ENCODE measurements at regions not wholly inside any gene's neighbourhood (a gene's known extent, or its start where the extent isn't known, plus 50 kb on each side); places are given as distances from the start of the nearest gene placed in this dataset.

DNA sequence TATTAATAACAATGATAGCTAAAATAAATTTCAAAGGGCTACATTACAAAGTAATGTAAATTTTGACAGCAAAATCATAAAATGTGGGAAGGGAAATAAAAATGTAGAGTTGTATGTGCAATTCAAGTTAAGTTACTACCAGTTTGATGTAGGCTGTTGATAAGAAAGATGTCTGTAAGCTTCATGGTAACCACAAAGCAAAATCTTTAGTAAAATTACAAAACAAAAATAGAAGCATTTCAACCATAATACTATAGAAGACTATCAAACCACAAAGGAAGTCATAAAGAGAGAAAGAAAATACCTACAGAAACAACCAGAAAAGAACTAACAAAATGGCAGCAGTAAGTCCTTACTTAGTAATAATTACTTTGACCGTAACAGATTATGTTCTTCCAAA lies 99.1 kb downstream of the C7orf25 start:
- Mint-ChIP-seq H3K9me3 (ENCODE audit: unreplicated experiment) (no peaks in the 10 kb centered on the region), H3K27ac (ENCODE audit: unreplicated experiment) (no peak overlapping the region), H3K4me1 (ENCODE audit: low read depth, unreplicated experiment) (no peaks in the 10 kb centered on the region), H3K27me3 (ENCODE audit: unreplicated experiment) (no peaks in the 10 kb centered on the region), H3K36me3 (ENCODE audit: unreplicated experiment) (no peaks in the 10 kb centered on the region), H3K4me3 (ENCODE audit: unreplicated experiment) (no peak overlapping the region)
- TF ChIP-seq, protein P1, sequence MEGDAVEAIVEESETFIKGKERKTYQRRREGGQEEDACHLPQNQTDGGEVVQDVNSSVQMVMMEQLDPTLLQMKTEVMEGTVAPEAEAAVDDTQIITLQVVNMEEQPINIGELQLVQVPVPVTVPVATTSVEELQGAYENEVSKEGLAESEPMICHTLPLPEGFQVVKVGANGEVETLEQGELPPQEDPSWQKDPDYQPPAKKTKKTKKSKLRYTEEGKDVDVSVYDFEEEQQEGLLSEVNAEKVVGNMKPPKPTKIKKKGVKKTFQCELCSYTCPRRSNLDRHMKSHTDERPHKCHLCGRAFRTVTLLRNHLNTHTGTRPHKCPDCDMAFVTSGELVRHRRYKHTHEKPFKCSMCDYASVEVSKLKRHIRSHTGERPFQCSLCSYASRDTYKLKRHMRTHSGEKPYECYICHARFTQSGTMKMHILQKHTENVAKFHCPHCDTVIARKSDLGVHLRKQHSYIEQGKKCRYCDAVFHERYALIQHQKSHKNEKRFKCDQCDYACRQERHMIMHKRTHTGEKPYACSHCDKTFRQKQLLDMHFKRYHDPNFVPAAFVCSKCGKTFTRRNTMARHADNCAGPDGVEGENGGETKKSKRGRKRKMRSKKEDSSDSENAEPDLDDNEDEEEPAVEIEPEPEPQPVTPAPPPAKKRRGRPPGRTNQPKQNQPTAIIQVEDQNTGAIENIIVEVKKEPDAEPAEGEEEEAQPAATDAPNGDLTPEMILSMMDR (IDR thresholded peaks at IDR 0.05; ENCODE audit: partially characterized antibody, unreplicated experiment), result no peak
- no peak for DNase-seq

DNA sequence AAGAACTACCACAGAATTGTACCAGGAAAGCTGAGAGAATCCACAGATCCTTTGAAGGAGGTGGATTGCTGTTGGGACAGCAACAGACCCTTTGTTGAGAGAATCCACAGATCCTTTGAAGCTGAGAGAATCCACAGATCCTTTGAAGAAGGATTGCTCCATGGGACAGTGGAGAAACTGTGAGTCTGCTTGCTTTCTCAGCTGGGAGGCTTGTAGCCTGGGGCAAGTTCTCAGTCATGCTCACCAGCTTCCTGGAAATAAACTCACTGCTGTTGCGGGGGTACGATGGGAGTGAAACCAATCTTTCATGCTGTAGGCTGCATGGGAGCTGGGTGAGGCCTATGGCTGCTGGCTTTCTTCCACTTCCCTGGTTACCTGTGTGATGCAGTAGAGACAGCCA lies 106.3 kb downstream of the C7orf25 start:
- peaks cover 3% of the 10 kb centered on the region for H3K9me3 Mint-ChIP-seq (ENCODE audit: unreplicated experiment)
- H3K27ac Mint-ChIP-seq (ENCODE audit: unreplicated experiment), result no peak overlapping the region
- peaks cover 5% of the 10 kb centered on the region for H3K36me3 Mint-ChIP-seq (ENCODE audit: unreplicated experiment)
- TF ChIP-seq, protein P1 (IDR thresholded peaks at IDR 0.05; ENCODE audit: partially characterized antibody, unreplicated experiment), result no peak
- H3K27me3 Mint-ChIP-seq (ENCODE audit: unreplicated experiment), result no peaks in the 10 kb centered on the region
- no peaks in the 10 kb centered on the region for H3K4me1 Mint-ChIP-seq (ENCODE audit: low read depth, unreplicated experiment)
- H3K4me3 Mint-ChIP-seq (ENCODE audit: unreplicated experiment), result no peak overlapping the region
- no peak for DNase-seq

DNA sequence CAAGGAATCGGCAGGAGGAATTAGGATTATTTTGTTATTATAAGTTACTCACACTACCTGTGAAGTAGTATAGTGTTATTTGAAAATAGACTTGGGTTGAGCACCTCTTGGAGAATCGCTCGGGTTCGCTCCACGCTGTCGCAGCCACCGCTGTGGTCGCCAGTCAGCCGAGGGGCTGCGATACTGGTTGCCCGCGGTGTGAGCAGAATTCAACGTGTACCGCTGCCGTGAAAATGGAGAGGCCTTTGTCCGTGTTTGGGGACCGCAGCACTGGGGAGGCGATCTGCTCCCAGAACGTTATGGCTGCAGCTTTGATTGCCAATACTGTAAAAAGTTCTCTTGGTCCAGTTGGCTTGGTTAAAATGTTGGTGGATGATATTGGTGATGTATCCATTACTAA lies 117.2 kb downstream of the C7orf25 start:
- no peak overlapping the region for H3K4me3 Mint-ChIP-seq (ENCODE audit: unreplicated experiment)
- no peaks in the 10 kb centered on the region for H3K27me3 Mint-ChIP-seq (ENCODE audit: unreplicated experiment)
- DNase-seq, result no peak
- H3K9me3 Mint-ChIP-seq (ENCODE audit: unreplicated experiment), result no peaks in the 10 kb centered on the region
- no peaks in the 10 kb centered on the region for H3K36me3 Mint-ChIP-seq (ENCODE audit: unreplicated experiment)
- H3K27ac Mint-ChIP-seq (ENCODE audit: unreplicated experiment), result no peak overlapping the region
- no peaks in the 10 kb centered on the region for H3K4me1 Mint-ChIP-seq (ENCODE audit: low read depth, unreplicated experiment)
- TF ChIP-seq, protein P1 (IDR thresholded peaks at IDR 0.05; ENCODE audit: partially characterized antibody, unreplicated experiment), result no peak

DNA sequence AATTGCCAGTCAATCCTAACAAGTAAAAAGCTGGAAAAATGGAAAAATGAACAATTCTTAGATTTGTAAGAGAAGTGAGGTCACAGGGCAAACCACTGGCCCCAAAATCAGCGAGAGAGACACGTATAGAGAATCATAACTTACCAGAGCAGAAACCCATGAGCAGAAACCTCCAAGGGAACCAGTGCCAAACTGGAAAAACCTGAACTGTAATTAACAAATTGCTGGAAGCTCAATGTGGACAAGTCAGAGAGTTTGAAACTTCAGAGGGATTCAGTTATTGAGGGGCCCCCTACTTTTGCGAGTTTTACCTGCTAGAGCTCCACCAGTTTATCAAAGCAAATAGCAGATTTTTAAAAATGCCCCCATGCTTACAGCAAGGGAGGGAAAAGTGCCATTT lies 119.0 kb downstream of the C7orf25 start:
- Mint-ChIP-seq H3K9me3 (ENCODE audit: unreplicated experiment) (no peaks in the 10 kb centered on the region), H3K27ac (ENCODE audit: unreplicated experiment) (no peak overlapping the region), H3K27me3 (ENCODE audit: unreplicated experiment) (no peaks in the 10 kb centered on the region), H3K4me3 (ENCODE audit: unreplicated experiment) (no peak overlapping the region), H3K36me3 (ENCODE audit: unreplicated experiment) (no peaks in the 10 kb centered on the region), H3K4me1 (ENCODE audit: low read depth, unreplicated experiment) (no peaks in the 10 kb centered on the region)
- TF ChIP-seq, protein P1 (IDR thresholded peaks at IDR 0.05; ENCODE audit: partially characterized antibody, unreplicated experiment), result no peak
- no peak for DNase-seq

DNA sequence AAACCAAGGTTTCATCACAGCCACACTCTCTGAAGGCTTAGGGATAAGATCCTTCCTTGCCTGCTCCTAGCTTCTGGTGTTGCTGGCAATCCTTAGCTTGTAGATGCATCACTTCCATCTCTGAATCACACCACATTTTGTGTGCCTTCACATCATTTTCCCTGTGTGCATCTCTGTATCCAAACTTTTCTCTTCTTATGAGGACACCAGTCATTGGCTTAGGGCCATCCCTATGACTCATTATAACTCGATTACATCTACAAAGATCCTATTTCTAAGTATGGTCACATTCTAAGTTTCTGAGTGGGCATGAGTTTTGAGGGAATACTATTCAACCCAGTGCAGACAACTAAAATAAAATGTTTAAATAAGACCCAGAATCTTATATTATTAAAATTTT lies 121.7 kb downstream of the C7orf25 start:
- H3K27ac Mint-ChIP-seq (ENCODE audit: unreplicated experiment), result no peak overlapping the region
- TF ChIP-seq, protein P1 (IDR thresholded peaks at IDR 0.05; ENCODE audit: partially characterized antibody, unreplicated experiment), result no peak
- H3K27me3 Mint-ChIP-seq (ENCODE audit: unreplicated experiment), result no peaks in the 10 kb centered on the region
- no peaks in the 10 kb centered on the region for H3K9me3 Mint-ChIP-seq (ENCODE audit: unreplicated experiment)
- no peak for DNase-seq
- H3K36me3 Mint-ChIP-seq (ENCODE audit: unreplicated experiment), result no peaks in the 10 kb centered on the region
- H3K4me3 Mint-ChIP-seq (ENCODE audit: unreplicated experiment), result no peak overlapping the region
- no peaks in the 10 kb centered on the region for H3K4me1 Mint-ChIP-seq (ENCODE audit: low read depth, unreplicated experiment)
